ENCODE measurements at regions not wholly inside any gene's neighbourhood (a gene's known extent, or its start where the extent isn't known, plus 50 kb on each side); places are given as distances from the start of the nearest gene placed in this dataset.

GRCh38 chr15:54987881-54988280, 208.9 kb downstream of the RSL24D1 start:
- 63 to 65% methylated on average over 3 of the region's 3 CpGs for WGBS, 2 donors
- Histone ChIP-seq H3K4me1 (no peaks in the 10 kb centered on the region), H3K36me3 (no peaks in the 10 kb centered on the region), H3K4me3 (no peak overlapping the region), H3K9me3 (peaks cover 0 to 3% (median 0%) of the 10 kb centered on the region in 4 donors), H3K27ac (no peak overlapping the region), H3K27me3 (no peaks in the 10 kb centered on the region)
- DNase-seq (no peak), ATAC-seq (ENCODE audit: low FRiP score in 2 of 2) (no peak)
- TF ChIP-seq POLR2AphosphoS5 (IDR thresholded peaks at IDR 0.05): no peak
- no peak for TF ChIP-seq CTCF (IDR thresholded peaks at IDR 0.05)
- no peak for TF ChIP-seq POLR2A (IDR thresholded peaks at IDR 0.05)
- no peak for TF ChIP-seq EP300 (IDR thresholded peaks at IDR 0.05)

- WGBS, 2 donors: 61 to 66% methylated on average over 4 of the region's 4 CpGs
- Histone ChIP-seq H3K36me3 (no peaks in the 10 kb centered on the region), H3K4me3 (no peak overlapping the region), H3K27me3 (no peaks in the 10 kb centered on the region), H3K4me1 (no peaks in the 10 kb centered on the region), H3K9me3 (no peaks in the 10 kb centered on the region), H3K27ac (no peak overlapping the region)
- ATAC-seq (ENCODE audit: low FRiP score in 2 of 2) (no peak), DNase-seq (no peak)
- TF ChIP-seq EP300 (IDR thresholded peaks at IDR 0.05): no peak
Measured at GRCh38 chr15:54979964-54980363, 216.8 kb downstream of the RSL24D1 start.

GRCh38 chr15:54962637-54963036, 234.1 kb downstream of the RSL24D1 start:
- Histone ChIP-seq H3K9me3 (peaks cover 0 to 5% (median 4%) of the 10 kb centered on the region in 4 donors), H3K27me3 (no peaks in the 10 kb centered on the region), H3K36me3 (no peaks in the 10 kb centered on the region), H3K27ac (no peak overlapping the region), H3K4me3 (no peak overlapping the region), H3K4me1 (no peaks in the 10 kb centered on the region)
- no peak for TF ChIP-seq EP300 (IDR thresholded peaks at IDR 0.05)
- no peak for TF ChIP-seq POLR2A (IDR thresholded peaks at IDR 0.05)
- TF ChIP-seq POLR2AphosphoS5 (IDR thresholded peaks at IDR 0.05): no peak
- no peak for TF ChIP-seq CTCF (IDR thresholded peaks at IDR 0.05)
- DNase-seq (no peak), ATAC-seq (ENCODE audit: low FRiP score in 2 of 2) (no peak)

GRCh38 chr15:54960266-54960665, 236.5 kb downstream of the RSL24D1 start:
- DNase-seq: no peak
- H3K36me3 ChIP-seq: no peaks in the 10 kb centered on the region
- H3K27me3 ChIP-seq: no peaks in the 10 kb centered on the region
- H3K4me1 ChIP-seq: no peaks in the 10 kb centered on the region
- H3K4me3 ChIP-seq: no peak overlapping the region
- H3K9me3 ChIP-seq: peaks cover 0 to 5% (median 2%) of the 10 kb centered on the region in 4 donors
- 74 to 82% methylated on average over 2 of the region's 2 CpGs for WGBS, 2 donors
- TF ChIP-seq CTCF (IDR thresholded peaks at IDR 0.05): no peak
- no peak for TF ChIP-seq POLR2A (IDR thresholded peaks at IDR 0.05)
- TF ChIP-seq EP300 (IDR thresholded peaks at IDR 0.05): no peak
- TF ChIP-seq POLR2AphosphoS5 (IDR thresholded peaks at IDR 0.05): no peak
- no peak for ATAC-seq (ENCODE audit: low FRiP score in 2 of 2)
- no peak overlapping the region for H3K27ac ChIP-seq

- DNase-seq (no peak), ATAC-seq (ENCODE audit: low FRiP score in 2 of 2) (no peak)
- H3K4me1 ChIP-seq: no peaks in the 10 kb centered on the region
- H3K36me3 ChIP-seq: no peaks in the 10 kb centered on the region
- no peak overlapping the region for H3K4me3 ChIP-seq
- H3K27ac ChIP-seq: no peak overlapping the region
- 70 to 73% methylated on average over 3 of the region's 3 CpGs for WGBS, 2 donors
- no peaks in the 10 kb centered on the region for H3K27me3 ChIP-seq
- H3K9me3 ChIP-seq: no peaks in the 10 kb centered on the region
- no peak for TF ChIP-seq POLR2A (IDR thresholded peaks at IDR 0.05)
Measured at GRCh38 chr15:54941417-54941816, 255.3 kb downstream of the RSL24D1 start.

GRCh38 chr15:54917312-54917711, 279.4 kb downstream of the RSL24D1 start:
- no peaks in the 10 kb centered on the region for H3K36me3 ChIP-seq
- DNase-seq: no peak
- WGBS, 2 donors: 21 to 46% methylated on average over 1 of the region's 1 CpG
- TF ChIP-seq EP300 (IDR thresholded peaks at IDR 0.05) (no peak), POLR2AphosphoS5 (IDR thresholded peaks at IDR 0.05) (no peak), POLR2A (IDR thresholded peaks at IDR 0.05) (no peak), CTCF (IDR thresholded peaks at IDR 0.05) (no peak)
- H3K27ac ChIP-seq: no peak overlapping the region
- H3K4me3 ChIP-seq: no peak overlapping the region
- no peaks in the 10 kb centered on the region for H3K4me1 ChIP-seq
- H3K27me3 ChIP-seq: no peaks in the 10 kb centered on the region
- ATAC-seq (ENCODE audit: low FRiP score in 2 of 2): no peak
- no peaks in the 10 kb centered on the region for H3K9me3 ChIP-seq
